Ishikawa (cell line): ENCODE measurements at regions not wholly inside any gene's neighbourhood (a gene's known extent, or its start where the extent isn't known, plus 50 kb on each side); places are given as distances from the start of the nearest gene placed in this dataset.

Source experiments
- CEBPB ChIP-seq: IDR thresholded peaks from 2 replicates; pipeline ENCODE4 v1.6.1; 2012
- CREB1 ChIP-seq: IDR thresholded peaks from 2 replicates; pipeline ENCODE4 v1.6.1; 2012; ENCODE audit warnings: low read depth
- EGR1 ChIP-seq: IDR thresholded peaks from 2 replicates; pipeline ENCODE4 v1.6.1; 2012
- EP300 ChIP-seq: IDR thresholded peaks from 2 replicates; pipeline ENCODE4 v1.6.1; 2012; ENCODE audit warnings: borderline replicate concordance
- FOXM1 ChIP-seq: IDR thresholded peaks from 2 replicates; pipeline ENCODE4 v1.6.1; 2012; ENCODE audit warnings: low read depth, borderline replicate concordance
- MAX ChIP-seq: IDR thresholded peaks from 2 replicates; pipeline ENCODE4 v1.6.1; 2012
- NFIC ChIP-seq: IDR thresholded peaks from 2 replicates; pipeline ENCODE4 v1.6.1; 2012
- REST ChIP-seq: IDR thresholded peaks from 2 replicates; pipeline ENCODE4 v1.6.1; 2012; ENCODE audit warnings: low read depth, mild to moderate bottlenecking
- TAF1 ChIP-seq: IDR thresholded peaks from 2 replicates; pipeline ENCODE4 v1.6.1; 2012; ENCODE audit warnings: low read depth, mild to moderate bottlenecking
- TCF12 ChIP-seq: IDR thresholded peaks from 2 replicates; pipeline ENCODE4 v1.6.1; 2012; ENCODE audit warnings: low read depth
- USF1 ChIP-seq: IDR thresholded peaks from 2 replicates; pipeline ENCODE4 v1.6.1; 2012
- YY1 ChIP-seq: IDR thresholded peaks from 2 replicates; pipeline ENCODE4 v1.6.1; 2012; ENCODE audit warnings: low read depth

GRCh38 chr2:6694555-6694954 lies 171.2 kb downstream of the CMPK2 start:
- no peak for TF ChIP-seq EGR1
- TF ChIP-seq EP300 = no peak
- no peak for TF ChIP-seq CEBPB
- TF ChIP-seq CREB1 = no peak
- no peak for TF ChIP-seq NFIC
- no peak for TF ChIP-seq YY1
- TF ChIP-seq MAX = no peak
- no peak for TF ChIP-seq REST
- no peak for TF ChIP-seq TAF1
- TF ChIP-seq TCF12 = no peak
- TF ChIP-seq USF1 = no peak
- TF ChIP-seq FOXM1 = no peak
